SJSA1 (cell line): ENCODE measurements at regions not wholly inside any gene's neighbourhood (a gene's known extent, or its start where the extent isn't known, plus 50 kb on each side); places are given as distances from the start of the nearest gene placed in this dataset.
A peak's percentile ranks its signal among the peaks of the same experiment; 100 is the strongest.

Experiments
- DNase-seq, 2 experiments: peaks; one replicate each; pipeline ENCODE4 v3.0.0-alpha.2; 2015 to 2020; ENCODE audit warnings: low spot score in 2 of 2, low read depth in 1 of 2
- H3K27ac ChIP-seq: fragments of 250-450 bp; sonication (Bioruptor Pico); 2 replicates; pipeline ENCODE4 v1.5.1; 2020; ENCODE audit warnings: mild to moderate bottlenecking, moderate library complexity
- H3K27me3 ChIP-seq: fragments of 250-450 bp; sonication (Bioruptor Pico); replicated peaks from 2 replicates; pipeline ENCODE4 v1.5.1; 2020; ENCODE audit warnings: mild to moderate bottlenecking, moderate library complexity
- H3K36me3 ChIP-seq: fragments of 250-450 bp; sonication (Bioruptor Pico); 2 replicates; pipeline ENCODE4 v1.5.1; 2020; ENCODE audit warnings: mild to moderate bottlenecking
- H3K4me1 ChIP-seq: fragments of 250-450 bp; sonication (Bioruptor Pico); replicated peaks from 2 replicates; pipeline ENCODE4 v1.6.1; 2021; ENCODE audit warnings: mild to moderate bottlenecking
- H3K4me3 ChIP-seq: fragments of 250-450 bp; sonication (Bioruptor Pico); 2 replicates; pipeline ENCODE4 v1.5.1; 2020; ENCODE audit warnings: mild to moderate bottlenecking
- H3K9me3 ChIP-seq: fragments of 250-450 bp; sonication (Bioruptor Pico); replicated peaks from 2 replicates; pipeline ENCODE4 v1.5.1; 2020; ENCODE audit warnings: mild to moderate bottlenecking

GRCh38 chr14:31986405-31986804 lies 90.7 kb upstream of the ARHGAP5 start:
- no peak for DNase-seq
- no peaks in the 10 kb centered on the region for H3K9me3 ChIP-seq
- H3K4me3 ChIP-seq, result no peak overlapping the region
- H3K27ac ChIP-seq, result no peak overlapping the region
- no peaks in the 10 kb centered on the region for H3K36me3 ChIP-seq
- H3K4me1 ChIP-seq, result no peaks in the 10 kb centered on the region
- no peaks in the 10 kb centered on the region for H3K27me3 ChIP-seq

DNA sequence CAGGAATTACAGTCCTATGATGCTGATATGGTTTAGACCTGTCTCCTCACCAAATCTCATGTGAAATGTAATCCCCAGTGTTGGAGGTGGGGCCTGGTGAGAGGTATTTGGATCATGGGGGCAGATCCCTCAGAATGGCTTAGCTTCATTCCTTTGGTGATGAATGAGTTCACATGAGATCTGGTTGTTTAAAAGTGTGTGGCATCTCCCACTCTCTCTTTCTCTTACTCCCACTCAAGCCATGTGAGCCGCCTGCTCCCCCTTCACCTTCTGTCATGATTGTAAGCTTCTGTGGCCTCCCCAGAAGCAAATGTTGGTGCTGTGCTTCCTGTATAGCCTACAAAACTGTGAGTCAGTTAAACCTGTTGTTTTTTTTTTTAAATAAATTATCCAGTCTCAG lies 89.4 kb upstream of the ARHGAP5 start:
- Histone ChIP-seq H3K4me3 (no peak overlapping the region), H3K36me3 (no peaks in the 10 kb centered on the region), H3K9me3 (no peaks in the 10 kb centered on the region), H3K27ac (no peak overlapping the region), H3K27me3 (no peaks in the 10 kb centered on the region), H3K4me1 (no peaks in the 10 kb centered on the region)
- no peak for DNase-seq

DNA sequence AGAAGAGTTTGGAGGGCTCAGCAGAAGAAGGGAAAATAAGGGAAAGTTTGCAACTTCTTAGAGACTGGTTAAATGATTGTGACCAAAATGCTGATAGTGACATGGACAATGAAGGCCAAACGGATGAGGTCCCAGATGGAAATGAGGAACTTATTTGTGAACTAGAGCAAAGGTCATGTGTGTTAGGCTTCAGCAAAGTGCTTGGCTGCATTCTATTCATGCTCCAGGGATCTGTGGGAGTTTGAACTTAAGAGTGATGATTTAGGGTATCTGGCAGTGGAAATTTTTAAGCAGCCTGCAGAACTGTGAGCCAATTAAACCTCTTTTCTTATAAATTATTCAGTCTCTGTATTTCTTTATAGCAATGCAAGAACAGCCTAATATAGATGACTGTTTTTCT lies 88.9 kb upstream of the ARHGAP5 start:
- Histone ChIP-seq H3K4me1 (no peaks in the 10 kb centered on the region), H3K36me3 (no peaks in the 10 kb centered on the region), H3K27ac (no peak overlapping the region), H3K9me3 (no peaks in the 10 kb centered on the region), H3K4me3 (no peak overlapping the region), H3K27me3 (no peaks in the 10 kb centered on the region)
- DNase-seq, result no peak

- Histone ChIP-seq H3K27me3 (no peaks in the 10 kb centered on the region), H3K27ac (no peak overlapping the region), H3K36me3 (no peaks in the 10 kb centered on the region), H3K4me1 (no peaks in the 10 kb centered on the region), H3K4me3 (no peak overlapping the region), H3K9me3 (no peaks in the 10 kb centered on the region)
- no peak for DNase-seq
Observed at GRCh38 chr14:31990183-31990857, 86.8 kb upstream of the ARHGAP5 start.

DNA sequence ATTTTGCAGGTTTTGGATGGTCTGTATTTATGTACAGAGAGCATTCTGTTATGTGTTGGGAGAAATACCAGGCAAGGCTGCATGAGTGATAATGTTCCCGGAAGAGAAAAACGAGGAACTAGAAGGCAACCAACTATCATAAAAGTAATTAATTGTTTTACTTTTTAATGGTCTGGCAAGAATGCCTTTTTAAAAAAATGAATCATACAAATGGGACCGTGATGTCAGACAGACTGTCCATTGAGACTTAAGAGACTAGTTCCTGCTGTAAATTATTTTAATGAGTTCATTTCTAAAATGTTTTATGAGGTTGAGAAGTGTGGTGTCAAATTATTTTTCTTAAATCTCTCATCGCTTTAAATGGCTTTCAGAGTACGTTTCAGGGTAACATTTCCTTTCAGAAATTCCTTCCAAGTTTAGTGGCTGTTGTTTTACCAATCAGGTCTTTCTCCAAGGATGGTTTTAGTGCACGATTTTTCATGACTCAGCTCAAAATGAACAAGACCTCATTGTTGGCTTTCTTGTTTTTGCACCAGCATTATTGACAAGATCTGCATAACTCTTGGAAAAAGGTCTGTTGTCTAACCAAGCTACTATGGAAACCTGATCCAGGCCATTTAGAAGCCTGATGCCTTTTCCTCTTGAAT lies 86.1 kb upstream of the ARHGAP5 start:
- Histone ChIP-seq H3K27ac (no peak overlapping the region), H3K4me1 (no peaks in the 10 kb centered on the region), H3K27me3 (no peaks in the 10 kb centered on the region), H3K9me3 (no peaks in the 10 kb centered on the region), H3K36me3 (no peaks in the 10 kb centered on the region), H3K4me3 (no peak overlapping the region)
- DNase-seq, result no peak

- no peaks in the 10 kb centered on the region for H3K27me3 ChIP-seq
- DNase-seq, result no peak
- H3K4me1 ChIP-seq, result no peaks in the 10 kb centered on the region
- H3K9me3 ChIP-seq, result no peaks in the 10 kb centered on the region
- H3K27ac ChIP-seq, result no peak overlapping the region
- H3K36me3 ChIP-seq, result no peaks in the 10 kb centered on the region
- no peak overlapping the region for H3K4me3 ChIP-seq
Observed at GRCh38 chr14:31992011-31992447, 85.1 kb upstream of the ARHGAP5 start.

DNA sequence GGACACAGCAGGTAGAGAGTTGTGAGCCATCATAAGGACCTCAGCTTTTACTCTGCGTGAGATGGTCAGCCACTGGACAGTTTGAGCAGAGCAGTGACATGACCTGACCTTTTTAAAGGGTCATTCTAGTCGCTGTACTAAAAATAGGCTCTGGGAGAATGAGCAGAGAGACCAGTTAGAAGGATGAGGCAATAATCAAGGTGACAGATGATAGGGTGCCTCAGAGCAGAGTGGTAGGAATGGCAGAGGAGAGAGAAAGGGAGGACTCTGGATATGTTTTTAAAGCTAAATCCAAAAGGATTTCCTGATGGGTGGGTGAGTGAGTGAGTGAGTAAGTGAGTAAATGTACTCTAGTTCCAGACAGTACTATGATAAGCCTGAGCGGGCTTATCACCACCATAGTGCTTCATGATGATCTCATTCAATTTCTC lies 83.6 kb upstream of the ARHGAP5 start:
- Histone ChIP-seq H3K4me1 (no peaks in the 10 kb centered on the region), H3K27ac (no peak overlapping the region), H3K4me3 (no peak overlapping the region), H3K9me3 (no peaks in the 10 kb centered on the region), H3K27me3 (no peaks in the 10 kb centered on the region), H3K36me3 (no peaks in the 10 kb centered on the region)
- DNase-seq, result no peak

- H3K27ac ChIP-seq, result no peak overlapping the region
- H3K36me3 ChIP-seq, result no peaks in the 10 kb centered on the region
- no peak for DNase-seq
- no peak overlapping the region for H3K4me3 ChIP-seq
- H3K27me3 ChIP-seq, result no peaks in the 10 kb centered on the region
- H3K4me1 ChIP-seq, result no peaks in the 10 kb centered on the region
- H3K9me3 ChIP-seq, result no peaks in the 10 kb centered on the region
Observed at GRCh38 chr14:31994391-31995033, 82.6 kb upstream of the ARHGAP5 start.

GRCh38 chr14:32003585-32003984 lies 73.5 kb upstream of the ARHGAP5 start:
- Histone ChIP-seq H3K27ac (no peak overlapping the region), H3K9me3 (no peaks in the 10 kb centered on the region), H3K4me1 (peaks cover 15% of the 10 kb centered on the region), H3K4me3 (no peak overlapping the region), H3K27me3 (no peaks in the 10 kb centered on the region), H3K36me3 (no peaks in the 10 kb centered on the region)
- DNase-seq, result no peak

GRCh38 chr14:32004300-32004699 lies 72.8 kb upstream of the ARHGAP5 start:
- no peak for DNase-seq

DNA sequence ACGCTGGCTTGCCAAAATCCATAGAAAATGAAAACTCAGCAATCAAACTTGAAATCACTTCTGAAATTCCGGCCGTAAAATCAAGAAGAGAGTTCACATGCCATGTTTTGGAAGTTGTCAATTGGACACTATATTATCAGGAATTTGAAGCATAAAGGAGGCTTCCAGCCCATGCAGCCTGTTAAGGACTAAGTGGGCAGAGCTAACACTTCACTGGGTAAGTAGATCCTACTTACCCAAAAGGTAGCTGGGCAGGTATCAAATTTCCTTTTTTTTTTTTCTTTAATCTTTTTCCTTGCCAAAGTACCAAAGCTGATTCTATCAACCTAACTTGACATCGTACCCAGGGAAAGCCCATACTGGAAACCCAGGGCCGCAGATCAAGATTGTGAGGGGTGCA lies 71.5 kb upstream of the ARHGAP5 start:
- no peak overlapping the region for H3K4me3 ChIP-seq
- no peak for DNase-seq
- no peaks in the 10 kb centered on the region for H3K9me3 ChIP-seq
- H3K27me3 ChIP-seq, result no peaks in the 10 kb centered on the region
- H3K4me1 ChIP-seq, result peaks cover 25% of the 10 kb centered on the region
- H3K27ac ChIP-seq, result no peak overlapping the region
- H3K36me3 ChIP-seq, result no peaks in the 10 kb centered on the region

More at GRCh38 chr14:32004300-32004699, 72.8 kb upstream of the ARHGAP5 start:
- Histone ChIP-seq H3K27ac (no peak overlapping the region), H3K4me1 (peaks cover 15% of the 10 kb centered on the region), H3K36me3 (no peaks in the 10 kb centered on the region), H3K27me3 (no peaks in the 10 kb centered on the region), H3K4me3 (no peak overlapping the region), H3K9me3 (no peaks in the 10 kb centered on the region)

- DNase-seq, result peak in 1 of 2 experiments; percentile 29
Observed at GRCh38 chr14:32006263-32007110, 70.6 kb upstream of the ARHGAP5 start.

GRCh38 chr14:32007755-32008362 lies 69.2 kb upstream of the ARHGAP5 start:
- DNase-seq, result no peak
- H3K36me3 ChIP-seq, result no peaks in the 10 kb centered on the region
- H3K27ac ChIP-seq, result no peak overlapping the region
- peaks cover 33% of the 10 kb centered on the region for H3K4me1 ChIP-seq
- no peak overlapping the region for H3K4me3 ChIP-seq
- H3K27me3 ChIP-seq, result no peaks in the 10 kb centered on the region
- no peaks in the 10 kb centered on the region for H3K9me3 ChIP-seq

More at GRCh38 chr14:32006263-32007110, 70.6 kb upstream of the ARHGAP5 start:
- Histone ChIP-seq H3K9me3 (no peaks in the 10 kb centered on the region), H3K27me3 (no peaks in the 10 kb centered on the region), H3K27ac (no peak overlapping the region), H3K36me3 (no peaks in the 10 kb centered on the region), H3K4me3 (no peak overlapping the region), H3K4me1 (peaks cover 33% of the 10 kb centered on the region)
